GM12873 (cell line): ENCODE measurements at regions not wholly inside any gene's neighbourhood (a gene's known extent, or its start where the extent isn't known, plus 50 kb on each side); places are given as distances from the start of the nearest gene placed in this dataset.

Experiments used
- CTCF ChIP-seq: IDR thresholded peaks from 2 replicates; pipeline ENCODE4 v1.5.1; 2012; ENCODE audit warnings: low read depth, mild to moderate bottlenecking, moderate library complexity, low read length, control low read depth; ENCODE audit not compliant: insufficient read depth; ENCODE audit errors: missing control alignments

GRCh38 chr20:11120431-11120830, 446.6 kb upstream of the JAG1 start:
- TF ChIP-seq CTCF, result no peak

GRCh38 chr20:11124849-11125505, 451.2 kb upstream of the JAG1 start:
- no peak for TF ChIP-seq CTCF

- no peak for TF ChIP-seq CTCF
These were observed 454.5 kb upstream of the JAG1 start for GRCh38 chr20:11128220-11128718.

GRCh38 chr20:11128721-11129120, 454.9 kb upstream of the JAG1 start:
- no peak for TF ChIP-seq CTCF

- no peak for TF ChIP-seq CTCF
These were observed 456.9 kb upstream of the JAG1 start for GRCh38 chr20:11130554-11131166.

GRCh38 chr20:11132819-11133415, 459.1 kb upstream of the JAG1 start:
- TF ChIP-seq CTCF, result no peak

- TF ChIP-seq CTCF, result no peak
These were observed 462.9 kb upstream of the JAG1 start for GRCh38 chr20:11136691-11137090.
